COLO668 (cell line): ENCODE measurements at regions not wholly inside any gene's neighbourhood (a gene's known extent, or its start where the extent isn't known, plus 50 kb on each side); places are given as distances from the start of the nearest gene placed in this dataset.

Source experiments
- DNase-seq: peaks from one replicate; lab custom pipeline; 2025; ENCODE audit not compliant: unreplicated experiment; lab: John Stamatoyannopoulos, UW

DNA sequence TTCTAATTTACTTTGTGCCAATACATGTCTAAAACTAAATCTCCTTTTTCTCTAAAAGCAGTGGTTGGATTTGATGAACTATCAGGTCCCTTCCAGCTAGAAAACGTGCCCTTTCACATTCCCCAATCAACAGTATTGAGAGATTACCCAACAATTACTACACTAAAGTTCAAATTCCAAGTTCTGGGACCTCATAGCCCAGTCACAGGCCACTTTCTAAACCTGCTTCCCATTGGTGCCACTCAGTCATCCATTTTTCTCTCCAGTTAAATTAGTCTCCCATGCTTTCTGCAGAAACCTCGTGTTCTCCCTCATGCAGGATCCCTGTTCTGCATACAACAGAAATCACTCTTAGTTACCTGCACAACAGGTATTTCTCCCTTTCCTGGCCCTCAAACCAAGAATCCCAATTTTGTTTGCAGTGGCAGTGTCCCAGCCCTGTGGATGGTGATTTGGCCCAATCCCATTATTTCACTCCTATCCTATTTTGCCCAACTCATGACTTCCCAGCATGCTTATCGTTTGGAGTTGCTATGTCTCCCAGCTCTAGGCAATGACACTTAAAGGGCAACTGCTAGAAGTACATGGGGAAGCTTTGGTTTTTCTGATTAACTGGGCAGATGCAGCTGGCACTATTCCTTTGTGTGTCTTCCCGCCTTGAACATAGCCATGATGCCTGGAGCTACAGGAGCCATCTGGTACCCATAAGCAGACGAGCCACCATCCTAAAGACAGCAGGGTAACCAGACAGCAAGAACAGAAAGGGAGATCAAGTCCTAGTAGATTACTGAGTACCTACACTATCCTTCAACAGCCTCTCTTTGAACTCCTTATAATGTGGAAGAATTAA, 224.2 kb downstream of the MINAR1 start:
- DNase-seq = no peak

DNA sequence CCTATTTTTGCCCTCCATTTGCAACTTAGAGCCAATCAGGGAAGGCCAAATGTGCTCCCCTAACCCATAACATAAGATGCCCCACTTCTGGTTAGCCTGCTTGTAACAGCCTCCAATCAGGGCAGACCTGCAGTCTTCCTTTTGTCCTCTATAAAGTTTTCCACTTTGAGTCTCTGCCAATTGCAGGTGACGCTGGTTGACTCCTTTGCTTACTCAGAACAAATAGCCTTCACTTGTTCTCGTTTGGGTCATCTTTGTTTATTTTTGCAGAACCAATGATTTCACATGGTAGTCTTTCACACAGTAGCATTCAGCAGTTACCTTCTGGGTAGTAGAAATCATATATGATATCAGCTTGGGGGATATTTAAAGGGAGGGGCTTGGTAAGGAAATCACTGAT, 225.6 kb downstream of the MINAR1 start:
- no peak for DNase-seq

DNA sequence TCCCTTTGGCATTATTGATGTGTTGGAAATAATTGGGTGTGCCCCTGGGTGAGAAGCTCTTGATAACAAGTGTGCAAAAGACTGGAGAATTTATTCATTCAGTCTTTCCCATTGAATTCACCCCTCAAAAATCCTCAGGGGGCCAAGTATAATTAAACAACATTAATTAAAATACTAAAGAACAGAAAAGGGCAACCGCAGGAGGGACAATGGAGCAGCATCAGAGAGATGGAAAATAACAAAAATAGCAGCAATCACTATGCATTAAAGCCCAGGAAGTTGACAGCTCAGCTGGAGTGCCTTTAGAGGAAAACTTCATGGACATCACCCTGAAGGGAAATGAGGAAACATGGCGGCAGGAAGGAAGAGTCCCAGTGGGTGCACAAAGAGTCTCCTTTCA, 227.6 kb downstream of the MINAR1 start:
- DNase-seq = no peak

DNA sequence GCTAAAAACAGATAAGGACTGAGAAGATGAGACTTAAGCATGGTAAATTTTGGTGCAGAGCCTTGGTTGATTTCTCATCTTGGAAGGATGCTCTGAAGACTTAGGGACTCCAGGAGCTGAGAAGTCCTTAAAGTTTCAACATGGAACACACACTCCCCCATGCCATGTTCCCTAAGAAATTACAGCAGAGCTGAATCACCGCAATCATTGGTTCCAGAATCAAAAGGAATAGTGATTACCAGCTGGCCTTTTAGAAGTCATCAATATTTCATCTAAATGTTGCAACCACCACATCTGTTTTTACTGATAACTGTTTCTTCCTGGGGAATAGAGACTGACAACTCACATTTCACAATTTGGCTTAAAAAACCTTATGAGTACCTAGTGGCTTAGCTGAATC, 229.3 kb downstream of the MINAR1 start:
- no peak for DNase-seq

DNA sequence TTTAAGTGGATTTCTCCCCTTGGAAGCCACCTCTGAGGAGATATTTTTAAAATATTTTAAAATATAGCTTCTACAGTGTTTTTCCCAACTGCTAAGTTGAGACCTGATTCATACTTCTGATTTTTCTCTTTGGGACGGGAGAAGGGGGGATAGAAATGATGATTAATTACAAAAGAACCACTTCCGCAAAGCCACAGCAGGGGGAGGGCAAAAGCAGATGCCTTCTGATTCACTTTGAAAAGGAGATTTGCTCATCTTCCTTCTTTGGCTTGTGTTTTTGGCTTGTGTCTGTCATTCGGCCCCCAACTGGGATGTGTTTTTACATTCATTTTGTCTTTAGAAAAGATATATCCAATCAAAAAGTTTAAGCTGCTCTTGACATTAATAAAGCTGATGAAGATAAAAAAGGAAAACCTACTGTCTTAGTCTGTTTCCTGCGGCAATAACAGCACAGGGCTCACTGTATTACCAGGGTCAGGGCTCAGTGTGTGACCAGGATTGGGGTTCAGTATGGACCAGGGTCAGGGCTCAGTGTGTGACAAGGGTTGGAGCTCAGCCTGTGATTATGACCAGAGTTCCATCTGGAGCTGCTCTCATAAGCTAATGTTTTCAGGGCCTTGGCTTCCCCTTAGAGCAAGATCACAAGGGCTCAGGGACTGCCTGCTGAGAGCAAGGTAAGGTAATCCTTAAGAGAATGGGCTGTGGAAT, 223.2 kb downstream of the MTHFS start:
- no peak for DNase-seq

DNA sequence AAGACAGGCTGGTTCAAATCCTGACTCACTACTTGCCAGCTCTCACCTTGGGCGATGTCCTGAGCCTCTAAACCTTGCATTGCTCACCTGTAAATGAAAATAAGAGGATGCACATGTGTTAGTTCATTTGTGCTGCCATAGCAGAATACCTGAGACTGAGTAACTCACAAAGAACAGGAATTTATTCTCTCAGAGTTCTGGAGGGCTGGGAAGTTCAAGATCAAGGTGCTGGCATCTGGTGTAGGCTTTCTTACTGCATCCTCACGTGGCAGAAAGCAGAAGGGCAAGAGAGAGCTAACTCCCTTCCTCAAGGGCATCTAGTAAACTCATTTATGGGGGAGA, 222.7 kb downstream of the MTHFS start:
- no peak for DNase-seq

DNA sequence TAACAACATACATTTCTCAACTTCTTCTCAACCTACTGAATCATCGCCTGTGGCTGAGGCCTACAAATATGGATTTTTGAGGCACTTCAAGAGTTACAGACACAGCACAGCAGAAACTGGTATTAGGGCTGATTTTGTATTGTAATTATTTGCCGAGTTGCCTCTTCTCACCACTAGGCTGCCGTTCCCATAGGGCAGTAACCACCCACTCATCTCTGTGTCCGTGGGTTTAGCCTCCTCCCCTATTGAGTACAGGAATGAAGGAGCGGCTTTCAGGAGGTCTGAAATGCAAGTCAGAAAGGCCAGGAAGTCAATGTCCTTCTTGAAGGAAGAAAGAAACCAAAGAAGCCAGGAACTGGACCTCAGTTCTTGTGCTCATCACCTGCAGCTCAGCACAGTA, 220.8 kb downstream of the MTHFS start:
- no peak for DNase-seq

DNA sequence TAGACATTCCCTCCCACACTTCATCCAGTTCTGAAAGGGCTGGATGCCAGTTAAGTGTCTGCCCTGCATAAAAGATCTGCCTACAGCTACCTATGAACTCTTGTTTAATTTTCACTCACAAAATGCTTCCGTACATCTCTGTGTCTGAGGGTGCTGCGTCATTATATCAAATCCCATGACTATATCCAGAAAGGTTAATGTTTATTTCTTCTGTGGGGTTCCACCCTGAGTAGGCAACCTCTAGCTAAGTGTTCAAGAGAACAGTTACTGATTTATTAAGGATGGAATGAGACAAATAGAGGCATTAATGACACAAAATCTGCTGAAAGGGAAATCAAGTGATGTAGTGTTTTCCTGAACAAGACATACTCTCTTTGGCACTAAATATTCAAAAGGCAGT, 220.2 kb downstream of the MTHFS start:
- no peak for DNase-seq

DNA sequence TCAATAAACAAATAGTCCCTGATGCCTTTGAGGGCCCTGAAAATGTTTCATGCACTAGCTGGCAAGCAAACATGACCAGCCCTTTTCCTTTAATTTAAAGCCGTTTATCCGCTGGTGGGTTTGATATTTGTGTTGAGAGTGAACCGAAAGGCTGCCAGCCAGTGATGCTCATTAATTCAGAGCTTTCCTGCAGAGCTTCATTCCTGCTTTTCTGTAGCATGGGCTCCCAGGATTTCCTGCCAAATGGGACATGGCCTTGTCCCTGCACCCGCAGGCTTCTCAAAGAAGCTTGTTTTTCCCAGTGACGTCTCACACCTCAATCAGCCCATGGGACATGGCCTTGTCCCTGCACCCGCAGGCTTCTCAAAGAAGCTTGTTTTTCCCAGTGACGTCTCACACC, 219.6 kb downstream of the MTHFS start:
- no peak for DNase-seq

DNA sequence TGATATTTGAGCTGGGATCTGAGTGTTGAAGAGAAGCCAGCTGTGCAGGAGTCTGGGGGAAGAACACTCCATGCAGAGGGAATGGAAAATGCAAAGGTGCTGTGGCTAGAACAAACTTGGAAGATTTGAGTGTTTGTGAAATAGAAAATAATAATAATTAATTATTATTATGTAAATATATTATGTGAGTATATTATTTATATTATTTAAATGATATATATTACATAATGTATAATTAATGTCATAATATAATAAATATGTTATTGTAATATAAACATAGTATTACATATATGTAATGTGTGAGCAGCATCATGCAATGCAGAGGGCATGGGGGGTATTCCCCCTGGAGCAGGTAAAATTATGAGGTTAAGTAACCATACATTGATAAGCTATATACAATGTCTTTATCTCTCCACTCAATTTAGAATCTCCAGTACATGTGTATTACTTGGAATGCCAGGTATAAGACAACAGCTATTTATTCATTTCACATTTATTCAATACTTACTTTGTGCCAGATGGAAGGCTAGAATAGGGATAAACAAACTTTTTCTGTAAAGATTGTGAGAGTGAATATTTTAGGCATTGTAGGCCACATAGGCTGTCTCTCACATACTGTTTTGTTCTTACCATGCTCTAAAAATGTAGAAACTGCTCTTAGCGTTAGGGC, 218.6 kb downstream of the MTHFS start:
- DNase-seq = no peak

DNA sequence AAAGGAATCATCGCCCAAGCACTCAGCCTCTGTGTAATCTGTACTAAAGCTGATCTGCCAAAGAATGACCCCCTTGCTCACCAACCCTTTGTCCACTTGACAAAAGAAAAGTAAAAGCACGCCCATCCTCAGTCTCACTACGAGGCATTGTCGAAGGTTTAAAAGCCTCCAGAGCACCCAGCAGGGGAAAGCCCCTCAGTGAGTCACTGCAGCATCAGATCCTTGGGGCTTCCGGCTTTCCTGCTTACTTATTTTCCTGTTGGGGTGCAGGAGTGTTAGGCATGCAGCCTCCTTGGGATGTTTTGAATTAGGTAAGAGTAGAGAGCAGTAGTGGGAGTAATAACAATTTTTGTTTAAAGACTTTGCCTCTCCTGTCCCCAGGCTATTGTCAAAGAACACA, 216.1 kb downstream of the MTHFS start:
- DNase-seq = no peak

DNA sequence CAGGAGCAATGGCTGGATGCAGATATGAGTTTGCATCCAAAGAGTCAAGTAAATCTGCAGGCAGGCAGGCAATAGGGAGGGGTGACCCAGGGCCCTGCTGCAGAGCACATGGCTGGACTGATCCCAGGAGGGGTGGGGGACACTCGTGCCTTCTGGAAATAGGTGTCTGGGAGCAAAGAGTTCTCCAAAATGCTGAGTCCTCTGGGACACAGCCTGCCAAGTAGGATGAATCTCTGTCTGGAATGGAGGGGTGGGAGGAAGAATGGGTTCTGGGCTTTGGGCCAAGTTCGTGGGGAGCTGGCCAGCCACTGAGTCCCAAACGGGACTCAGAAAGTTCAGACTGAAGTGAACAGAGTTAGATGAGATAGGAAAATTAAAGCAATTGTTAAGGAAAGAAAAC, 214.5 kb downstream of the MTHFS start:
- no peak for DNase-seq

DNA sequence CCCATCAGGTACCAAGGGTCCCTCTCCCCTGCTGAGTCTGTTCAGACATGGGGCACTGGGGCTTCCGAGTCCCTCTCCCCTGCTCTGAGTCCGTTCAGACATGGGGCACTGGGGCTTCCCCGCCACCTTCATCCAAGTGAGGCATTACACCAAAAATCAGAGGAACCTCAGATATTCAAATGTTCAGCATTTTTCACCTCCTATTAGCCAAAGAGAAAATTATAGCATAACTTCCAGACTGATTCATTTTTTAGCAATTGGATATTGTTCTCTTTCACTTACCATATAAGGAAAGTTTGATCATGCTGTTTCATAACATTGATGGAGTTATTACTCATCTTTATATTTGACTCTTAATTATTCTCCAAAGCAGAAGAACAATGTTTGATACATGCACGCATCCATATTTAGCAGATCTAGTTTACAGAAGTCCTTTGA, 213.9 kb downstream of the MTHFS start:
- no peak for DNase-seq

DNA sequence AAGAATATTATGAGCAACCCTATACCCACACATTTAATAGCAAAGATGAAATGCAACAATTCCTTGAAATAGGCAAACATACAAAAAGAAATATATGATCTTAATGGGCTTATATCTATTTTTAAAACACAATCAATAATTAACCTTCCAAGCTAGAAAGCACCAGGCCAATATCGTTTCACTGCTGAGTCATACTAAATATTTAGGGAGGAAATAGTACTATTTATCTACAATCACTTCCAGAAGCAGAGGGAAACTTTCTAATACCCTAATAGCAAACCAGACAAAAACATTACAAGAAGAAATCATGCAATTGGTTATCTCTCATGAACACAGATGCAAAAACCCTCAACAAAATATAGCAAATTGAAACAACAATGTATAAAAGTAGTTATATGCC, 207.8 kb downstream of the MTHFS start:
- no peak for DNase-seq

DNA sequence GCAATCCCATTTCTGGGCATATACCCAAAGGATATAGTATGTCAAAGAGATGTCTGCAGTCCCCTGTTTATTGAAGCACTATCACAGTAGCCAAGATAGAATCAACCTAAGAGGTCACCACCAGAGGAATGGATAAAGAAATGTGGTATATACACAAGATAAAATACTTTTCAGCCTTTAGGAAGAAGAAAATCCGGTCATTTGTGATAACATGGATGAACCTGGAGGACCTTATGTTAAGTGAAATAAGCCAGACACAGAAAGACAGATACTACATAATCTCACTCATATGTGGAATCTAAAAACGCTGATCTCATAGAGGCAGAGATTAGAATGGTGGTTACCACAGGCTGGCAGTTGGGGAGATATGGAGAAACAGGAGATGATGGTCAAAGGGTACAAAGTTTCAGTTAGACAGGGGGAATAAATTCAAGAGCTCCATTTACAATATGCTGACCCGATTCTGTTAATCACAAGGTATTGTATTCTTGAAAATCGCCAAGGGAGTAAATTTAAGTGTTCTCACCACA, 195.8 kb downstream of the MTHFS start:
- DNase-seq = no peak

DNA sequence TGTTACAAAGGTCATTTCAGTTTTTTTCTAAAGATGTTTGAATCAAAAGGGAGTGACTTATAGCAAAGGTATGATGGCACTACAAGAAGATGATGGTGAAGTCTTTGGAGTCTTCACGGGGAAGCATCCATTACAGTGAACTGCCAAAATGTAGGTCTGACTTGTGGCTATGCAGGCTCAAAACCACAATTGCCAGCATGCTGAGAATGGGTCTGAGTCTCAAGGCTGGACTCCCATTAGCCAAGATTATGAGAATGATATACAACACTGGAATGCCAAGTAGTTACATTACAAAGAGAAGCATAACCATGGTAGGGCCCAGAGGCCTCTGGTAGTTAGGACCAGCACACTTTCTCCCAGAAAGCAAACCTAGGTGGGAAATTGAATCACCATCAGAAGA, 194.2 kb downstream of the MTHFS start:
- no peak for DNase-seq

DNA sequence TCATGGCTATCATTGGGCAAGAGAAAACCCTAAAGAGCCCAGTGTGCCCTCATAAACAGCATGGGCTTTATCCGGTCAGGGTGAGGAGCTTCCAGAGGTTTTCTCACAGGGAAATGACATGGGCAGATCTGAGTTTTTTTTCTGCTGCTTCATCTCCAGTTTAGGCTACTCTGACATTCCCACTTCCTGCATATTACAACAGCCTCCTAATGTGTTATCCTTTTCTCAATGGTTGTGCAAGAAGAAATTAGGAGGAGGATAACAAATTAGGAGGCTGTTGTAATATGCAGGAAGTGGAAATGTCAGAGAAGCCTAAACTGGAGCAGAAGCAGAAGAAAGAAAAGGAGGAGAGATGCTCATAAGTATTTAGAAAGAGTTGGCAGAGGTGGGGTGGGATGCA, 175.6 kb downstream of the MTHFS start:
- no peak for DNase-seq

DNA sequence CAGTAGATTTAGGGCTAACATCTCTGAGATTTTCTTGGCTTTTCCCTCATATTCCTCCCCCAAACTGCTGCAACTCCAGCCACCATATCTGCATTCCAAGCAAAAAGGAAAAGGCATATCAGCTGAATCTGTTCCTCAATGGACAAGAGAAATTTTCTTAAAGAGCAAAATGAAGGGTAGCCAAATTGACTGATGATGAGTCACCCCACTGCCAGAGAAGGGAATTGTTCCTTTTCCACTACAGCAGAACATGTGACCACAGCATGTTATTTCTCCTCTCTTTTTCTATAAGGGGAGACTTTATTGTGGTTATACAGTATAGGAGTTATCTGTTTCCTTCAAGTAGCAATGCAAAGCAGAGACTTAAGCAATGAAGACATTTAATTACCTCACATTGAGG, 172.5 kb downstream of the MTHFS start:
- no peak for DNase-seq

DNA sequence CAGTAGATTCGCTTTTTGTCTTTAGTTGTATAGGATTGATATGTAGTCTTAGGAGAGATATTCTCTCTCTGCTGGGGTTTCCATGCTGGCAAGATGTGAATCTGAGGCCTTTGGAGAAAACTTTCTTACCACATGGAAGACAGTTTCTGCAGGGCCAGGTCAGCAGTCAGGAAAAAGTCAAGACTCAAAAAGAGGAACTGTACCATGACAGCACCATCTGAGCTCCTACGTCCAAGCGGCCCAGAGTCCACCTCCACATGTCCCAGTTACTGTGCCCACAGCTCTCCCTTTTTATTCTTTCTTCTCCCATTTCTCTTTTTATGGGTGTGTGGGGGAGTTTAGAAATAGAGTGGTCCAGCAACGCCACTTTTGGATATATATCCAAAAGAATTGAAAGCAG, 172.0 kb downstream of the MTHFS start:
- no peak for DNase-seq

DNA sequence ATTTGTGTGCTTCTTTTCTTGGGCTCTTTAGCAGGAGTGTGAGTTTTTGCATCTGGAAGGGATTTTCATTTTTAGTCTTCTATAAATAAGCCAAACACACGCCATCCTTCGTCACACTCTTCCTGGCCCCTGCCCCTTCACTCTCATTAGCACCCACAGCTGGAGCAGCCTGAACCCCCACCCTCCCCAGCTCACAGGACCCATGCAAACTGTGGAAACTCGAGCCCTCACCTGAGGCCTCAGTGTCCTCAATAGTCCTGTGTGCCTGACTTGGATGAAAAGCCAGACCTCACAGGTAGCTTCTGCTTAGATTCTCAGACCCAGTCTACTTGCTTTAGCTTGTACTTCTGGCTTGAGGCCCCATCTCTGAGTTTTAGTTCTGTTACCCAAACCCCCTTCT, 167.9 kb downstream of the MTHFS start:
- no peak for DNase-seq

DNA sequence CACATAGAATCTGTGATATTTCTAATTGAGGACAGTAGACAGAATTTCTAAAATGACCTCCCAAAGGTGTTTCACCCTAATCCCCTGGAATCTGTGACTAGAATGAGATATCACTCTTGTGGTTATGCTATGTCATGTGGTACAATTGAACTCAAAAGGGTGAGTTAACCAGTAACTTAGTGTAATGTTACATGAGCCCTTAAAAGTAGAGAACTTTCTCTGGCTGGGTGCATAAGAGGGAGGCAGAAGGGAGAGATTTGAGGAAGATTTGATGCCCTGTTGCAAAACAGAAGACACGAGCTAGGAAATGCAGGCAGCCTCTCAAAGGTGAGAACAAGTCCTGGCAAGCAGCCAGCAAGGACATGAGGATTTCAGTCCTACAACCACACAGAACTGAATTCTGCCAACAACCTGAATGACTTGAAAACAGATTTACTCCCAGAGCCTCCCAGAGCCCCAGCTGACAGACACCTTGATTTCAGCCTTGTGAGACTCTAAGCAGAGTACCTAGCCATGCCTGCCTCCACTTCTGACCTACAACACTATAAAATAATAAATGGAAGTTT, 160.3 kb downstream of the MTHFS start:
- no peak for DNase-seq

DNA sequence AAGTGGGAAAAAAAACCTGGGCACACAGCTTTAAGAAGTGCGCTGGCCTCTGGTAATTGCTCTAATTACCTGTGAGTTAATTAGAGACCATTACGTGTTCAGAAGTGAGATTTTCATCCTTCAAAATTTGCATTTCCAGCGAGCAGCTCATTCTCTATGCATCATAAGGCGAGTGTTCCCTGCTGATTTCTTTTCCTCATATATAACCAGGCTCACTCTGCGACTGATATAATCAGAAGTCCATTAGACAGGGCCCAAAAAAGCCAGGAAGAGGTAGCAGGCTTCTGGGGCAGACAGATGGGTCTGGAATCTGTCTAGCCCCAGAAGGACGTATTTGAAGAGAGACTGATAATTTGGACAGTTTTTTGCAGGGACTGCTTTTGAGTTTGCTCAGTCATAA, 158.7 kb downstream of the MTHFS start:
- no peak for DNase-seq
